GM18907 (cell line): ENCODE measurements at regions not wholly inside any gene's neighbourhood (a gene's known extent, or its start where the extent isn't known, plus 50 kb on each side); places are given as distances from the start of the nearest gene placed in this dataset.
"Not testable (repeated sequence)": the region's sequence is repeated elsewhere in the genome, so short reads cannot be mapped to it uniquely, and the experiment has no call there.

ENCODE experiments used
- ATAC-seq: cut with Tn5 transposase; IDR thresholded peaks from one replicate; pipeline ENCODE4 v1.9.1; 2021; ENCODE audit warnings: mild to moderate bottlenecking, moderate library complexity; ENCODE audit not compliant: unreplicated experiment

DNA sequence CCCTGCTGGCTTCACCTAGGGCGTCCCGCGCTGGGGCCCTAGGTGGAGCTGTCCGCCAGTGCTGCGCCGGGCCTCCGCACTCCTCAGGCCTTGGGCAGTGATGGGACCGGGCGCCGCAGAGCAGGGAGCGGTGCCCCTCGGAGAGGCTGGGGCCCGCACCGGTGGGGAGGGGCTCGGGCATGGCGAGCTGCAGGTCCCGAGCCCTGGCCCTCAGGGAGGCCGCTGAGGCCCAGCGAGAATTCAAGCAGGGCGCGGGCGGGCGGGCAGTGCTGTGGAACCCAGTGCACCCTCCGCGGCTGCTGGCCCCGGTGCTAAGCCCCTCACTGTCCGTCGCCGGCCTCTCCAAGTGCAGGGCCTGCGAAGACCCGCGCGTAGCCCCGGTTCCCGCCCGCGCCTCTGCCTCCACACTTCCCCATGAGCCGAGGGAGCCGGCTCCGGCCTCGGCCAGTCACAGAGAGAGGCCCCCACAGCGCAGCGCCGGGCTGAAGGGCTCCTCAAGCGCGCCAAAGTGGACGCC, 565.1 kb upstream of the NDST4 start:
- no peak for ATAC-seq

DNA sequence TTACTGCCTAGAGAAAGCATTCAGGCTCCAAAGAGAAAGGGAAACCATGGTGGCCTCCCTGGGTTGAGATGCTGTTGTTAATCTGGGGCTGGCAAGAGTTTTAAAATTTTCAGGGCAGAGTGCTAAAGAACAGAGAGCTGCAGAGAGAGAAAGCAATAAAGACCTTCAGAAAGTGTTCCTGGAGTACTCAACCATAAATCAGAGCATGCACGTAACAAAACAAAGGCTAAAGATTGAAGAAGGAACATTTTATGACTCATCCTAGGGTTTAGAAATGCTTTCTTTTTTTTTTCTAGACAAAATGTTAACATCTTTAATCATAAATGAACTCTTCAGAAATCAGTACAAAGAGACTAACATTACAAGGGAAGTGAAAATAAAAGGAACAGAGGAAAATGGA, 562.3 kb upstream of the NDST4 start:
- no peak for ATAC-seq

DNA sequence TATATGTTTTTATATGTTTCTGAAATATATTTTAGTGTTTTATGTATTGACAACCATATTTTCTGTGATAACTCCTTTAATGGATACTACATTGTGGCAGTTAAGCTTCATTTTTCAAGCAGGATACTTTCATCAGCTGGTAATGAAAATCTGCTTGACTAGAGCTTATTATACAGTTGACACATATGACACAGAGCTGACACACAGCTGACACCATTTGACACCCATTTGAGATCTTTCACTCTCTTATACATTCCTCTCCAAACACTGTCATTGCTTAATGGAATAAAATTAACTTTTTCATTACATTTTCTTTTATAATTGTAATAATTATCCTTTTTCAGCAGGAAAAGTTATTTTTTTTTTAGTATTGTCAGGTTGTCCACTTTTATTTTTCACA, 561.1 kb upstream of the NDST4 start:
- no peak for ATAC-seq

DNA sequence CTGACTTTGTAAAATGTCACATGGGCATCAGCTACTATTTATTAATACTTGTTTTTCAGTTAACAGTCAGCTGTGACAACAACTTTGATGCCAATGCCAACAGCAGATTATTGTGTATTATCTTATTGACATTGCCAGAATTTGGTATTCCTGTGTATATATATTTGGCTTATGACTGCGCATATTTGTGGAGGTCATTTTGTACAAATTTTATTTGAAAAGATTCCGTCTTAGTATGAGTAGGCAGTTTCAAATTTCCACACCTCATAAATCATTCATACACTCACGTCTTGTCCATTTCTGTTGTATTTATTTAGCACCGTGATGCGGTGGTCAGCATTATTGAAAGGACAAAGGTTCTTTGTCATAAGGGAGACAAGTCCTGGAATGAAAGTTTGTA, 558.2 kb upstream of the NDST4 start:
- no peak for ATAC-seq

DNA sequence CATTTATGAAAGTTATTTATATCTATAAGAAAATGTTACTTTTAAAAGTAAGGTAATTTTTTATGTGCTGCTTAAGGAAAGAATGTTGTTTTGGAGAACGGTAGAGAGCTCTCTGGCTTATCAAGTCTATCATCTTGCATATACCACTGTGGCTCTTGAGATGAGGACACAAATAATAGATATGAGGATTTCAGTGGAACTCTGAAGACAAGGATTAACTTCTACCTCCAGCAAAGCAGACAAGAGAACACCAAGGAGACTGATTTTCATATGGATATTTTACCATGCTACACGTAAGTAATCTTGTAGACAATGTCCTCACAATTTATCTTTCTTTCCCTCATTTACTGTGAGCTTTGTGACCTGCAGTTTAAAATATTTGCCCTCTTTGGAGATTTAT, 557.5 kb upstream of the NDST4 start:
- ATAC-seq: no peak

DNA sequence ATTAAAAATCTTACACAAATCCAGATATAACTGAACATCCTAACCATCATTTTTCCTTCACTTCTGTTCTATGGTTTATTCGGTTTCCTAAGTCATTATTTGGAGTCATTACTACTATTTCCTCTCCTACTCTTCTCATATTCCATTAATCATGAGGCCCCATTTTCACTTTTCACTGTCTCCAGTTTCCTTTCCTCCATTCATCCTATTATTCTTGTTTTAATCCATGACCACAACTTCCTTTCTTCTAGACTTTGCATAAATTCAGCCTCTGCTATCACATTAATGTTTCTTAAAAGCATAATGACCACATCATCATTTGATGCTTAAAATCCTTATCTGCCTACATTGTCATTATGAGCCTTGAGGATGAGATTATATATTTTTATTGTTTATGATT, 555.0 kb upstream of the NDST4 start:
- ATAC-seq: no peak

DNA sequence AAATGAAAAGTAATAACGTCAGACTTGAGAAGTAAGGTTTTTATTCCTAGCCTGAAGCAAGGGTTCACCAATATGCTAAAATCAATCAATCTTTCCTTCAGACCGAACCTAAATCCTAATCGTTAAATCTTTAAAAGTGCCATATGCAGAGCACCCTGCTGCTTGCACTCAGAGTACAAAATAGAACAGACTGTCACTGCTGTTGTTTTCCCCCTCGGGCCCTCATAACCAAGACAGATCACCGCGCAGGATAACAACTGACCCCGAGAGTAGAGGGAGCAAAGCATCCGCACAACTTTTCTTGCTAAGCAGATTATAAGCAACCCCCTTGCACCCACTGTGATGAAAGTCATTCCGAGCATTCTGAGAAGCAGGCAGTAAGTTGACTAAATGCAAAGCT, 550.9 kb upstream of the NDST4 start:
- no peak for ATAC-seq

DNA sequence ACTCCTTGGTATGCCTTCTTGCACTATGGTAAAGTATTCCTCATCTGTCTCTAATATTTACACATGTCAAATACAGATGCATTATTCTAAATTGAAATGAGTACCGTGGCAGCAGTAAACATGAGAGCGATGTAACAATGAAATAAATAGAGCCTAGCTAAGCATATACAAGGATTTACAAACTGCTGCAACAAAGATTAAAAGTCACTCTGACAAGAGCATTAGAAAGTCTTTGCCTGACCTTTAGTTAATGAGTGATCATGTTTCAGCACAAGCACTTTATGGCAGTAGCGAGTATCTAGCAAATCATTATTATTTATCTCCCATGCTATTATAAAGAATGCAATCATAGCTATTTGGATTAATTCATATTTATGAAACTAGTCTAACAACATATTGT, 547.0 kb upstream of the NDST4 start:
- ATAC-seq: no peak

DNA sequence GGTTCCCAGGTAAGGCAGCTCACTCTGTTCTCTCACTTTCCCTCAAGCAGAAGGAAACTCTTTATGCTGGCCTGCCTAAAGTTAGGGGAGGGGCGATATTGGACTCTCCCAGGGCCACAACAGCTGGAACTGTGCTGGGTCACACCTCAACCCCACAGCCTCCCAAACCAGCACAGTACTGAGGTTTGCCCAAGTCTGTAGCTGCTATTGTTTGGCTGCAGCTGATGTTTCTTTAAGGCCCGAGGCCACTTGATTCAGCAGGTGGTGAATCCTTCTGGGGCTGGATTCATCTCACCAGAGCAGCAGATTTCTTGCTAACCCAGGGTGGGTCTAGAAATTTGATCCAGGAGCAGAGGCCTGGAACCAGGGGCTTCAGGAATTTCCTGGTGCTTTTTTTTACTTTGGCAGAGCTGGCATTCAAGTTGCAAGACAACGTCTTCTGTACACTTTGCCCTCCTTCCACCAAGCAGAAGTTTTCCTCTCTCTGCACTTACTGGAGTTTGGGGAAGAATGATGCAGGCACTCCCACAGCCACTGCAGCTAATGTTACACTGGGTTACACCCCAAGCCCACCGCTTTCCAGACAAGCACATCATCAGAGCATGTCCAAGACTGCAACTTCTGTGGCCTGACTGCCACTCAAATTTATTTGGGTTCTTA, 544.7 kb upstream of the NDST4 start:
- ATAC-seq: no peak

DNA sequence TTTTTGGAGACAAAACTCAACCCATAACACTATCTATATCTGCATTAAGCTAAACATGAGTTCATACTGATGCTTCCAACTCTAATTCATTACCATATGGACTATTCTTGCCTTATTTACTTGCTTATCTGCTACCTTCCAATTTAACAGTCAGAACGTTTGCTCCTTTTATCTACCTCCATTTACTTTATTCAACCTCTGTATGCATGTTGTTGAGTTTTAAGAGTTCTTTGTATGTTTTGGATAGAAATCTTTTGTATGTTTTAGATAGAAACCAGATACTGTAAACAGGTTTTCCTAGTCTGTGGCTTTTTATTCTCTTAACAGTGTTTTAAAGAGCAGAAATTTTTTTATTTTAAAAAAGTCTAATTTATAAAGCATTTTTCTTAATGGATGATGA, 542.2 kb upstream of the NDST4 start:
- no peak for ATAC-seq

DNA sequence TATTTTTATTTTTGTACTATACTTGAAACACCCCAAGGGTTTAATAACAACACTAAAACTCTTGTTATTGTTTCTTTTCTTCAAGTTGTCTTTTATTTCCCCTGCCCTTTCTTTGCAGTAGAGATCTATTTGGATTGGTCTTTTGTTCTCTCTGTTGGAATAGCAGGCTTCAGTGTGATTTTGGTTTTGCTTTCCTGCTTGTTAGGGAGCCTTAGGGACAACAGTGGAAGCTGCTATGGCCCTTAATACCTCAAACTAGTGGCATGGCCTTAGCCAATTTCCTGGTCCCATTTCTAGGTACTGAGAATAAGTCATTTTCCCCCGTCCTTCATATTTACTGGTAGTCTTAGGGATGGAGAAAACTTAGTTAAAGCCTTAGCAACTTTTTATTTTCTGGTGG, 535.4 kb upstream of the NDST4 start:
- ATAC-seq: no peak

DNA sequence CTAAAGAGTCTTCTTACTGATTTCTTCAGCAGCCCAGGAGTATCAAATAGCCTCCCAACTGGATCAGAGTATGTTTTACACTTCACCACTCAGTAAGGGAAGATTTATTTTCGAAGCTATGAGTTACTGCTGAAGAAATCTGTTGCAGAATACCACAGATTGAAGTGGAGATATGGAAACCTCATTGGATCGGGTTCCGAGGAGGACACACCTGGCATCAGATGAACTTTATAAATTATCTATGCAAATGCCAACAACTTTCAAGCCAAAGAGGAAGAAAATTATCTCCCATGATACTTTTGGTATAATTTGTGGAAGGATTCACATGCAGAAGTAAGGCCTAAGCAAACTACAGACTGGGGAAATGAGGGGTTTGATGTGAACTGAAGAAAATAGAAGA, 515.9 kb upstream of the NDST4 start:
- no peak for ATAC-seq

DNA sequence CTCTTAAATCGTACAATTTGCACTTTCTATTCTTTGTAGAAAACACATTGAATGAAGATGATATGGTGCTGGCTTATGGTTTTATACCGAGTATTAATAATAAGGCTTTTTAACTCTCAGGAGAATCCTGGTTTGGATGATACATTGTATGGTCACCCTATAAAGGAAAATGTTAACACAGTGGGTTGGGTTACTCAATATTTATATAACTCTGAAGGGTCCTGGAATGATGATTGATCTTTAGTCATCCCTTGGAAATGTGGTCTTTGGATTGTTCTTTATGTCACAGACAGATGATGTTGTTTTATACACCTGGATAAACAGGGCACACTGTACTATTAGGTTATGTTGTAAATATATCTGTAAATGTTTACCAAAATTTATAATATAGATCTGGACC, 496.2 kb upstream of the NDST4 start:
- ATAC-seq: no peak

DNA sequence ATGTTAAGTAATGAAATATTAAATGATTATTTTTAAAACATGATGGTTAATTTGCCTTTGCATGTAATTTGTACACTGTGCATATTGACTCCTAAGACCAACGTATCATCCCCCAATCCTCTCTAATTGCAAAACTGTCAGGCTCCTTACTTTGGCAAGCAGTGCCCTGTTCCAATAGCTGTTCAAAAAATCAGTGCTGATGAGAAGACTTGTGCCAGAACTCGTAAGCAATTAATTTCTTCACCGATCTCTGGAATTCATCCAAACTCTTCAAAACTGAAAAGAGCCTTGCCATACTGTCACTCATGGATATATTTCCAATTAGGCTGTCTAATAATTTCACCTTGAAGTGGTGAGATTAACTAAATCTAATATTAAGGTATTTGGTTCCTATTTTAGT, 493.9 kb upstream of the NDST4 start:
- no peak for ATAC-seq

DNA sequence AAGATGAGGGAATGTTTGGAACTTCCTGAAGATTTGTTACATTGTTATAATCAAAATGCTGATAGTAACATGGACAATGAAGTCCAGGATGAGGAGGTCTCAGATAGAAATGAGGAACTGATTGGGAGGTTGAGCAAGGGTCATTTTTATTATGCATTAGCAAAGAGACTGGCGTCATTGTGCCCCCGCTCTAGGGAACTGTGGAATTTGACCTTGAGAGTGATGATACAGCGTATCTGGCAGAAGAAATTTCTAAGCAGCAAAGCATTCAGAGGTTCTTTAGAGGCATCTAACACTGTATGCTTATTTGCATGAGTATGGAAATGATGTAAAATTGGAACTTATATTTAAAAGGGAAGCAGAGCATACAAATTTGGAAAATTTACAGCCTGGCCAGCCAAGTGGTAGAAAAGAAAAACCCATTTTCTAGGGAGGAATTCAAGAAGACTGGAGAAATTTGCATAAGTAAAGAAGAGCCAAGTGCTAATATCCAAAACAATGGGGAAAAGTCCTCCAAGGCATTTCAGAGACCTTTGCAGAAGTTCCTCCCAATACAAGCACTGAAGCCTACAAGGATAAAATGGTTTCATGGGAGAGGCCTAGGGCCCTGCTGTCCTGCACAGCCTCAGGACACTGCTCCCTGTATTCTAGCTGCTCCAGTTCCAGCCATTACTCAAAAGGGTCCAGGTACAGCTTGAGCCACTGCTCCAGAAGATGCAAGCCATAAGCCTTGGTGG, 483.0 kb upstream of the NDST4 start:
- no peak for ATAC-seq

DNA sequence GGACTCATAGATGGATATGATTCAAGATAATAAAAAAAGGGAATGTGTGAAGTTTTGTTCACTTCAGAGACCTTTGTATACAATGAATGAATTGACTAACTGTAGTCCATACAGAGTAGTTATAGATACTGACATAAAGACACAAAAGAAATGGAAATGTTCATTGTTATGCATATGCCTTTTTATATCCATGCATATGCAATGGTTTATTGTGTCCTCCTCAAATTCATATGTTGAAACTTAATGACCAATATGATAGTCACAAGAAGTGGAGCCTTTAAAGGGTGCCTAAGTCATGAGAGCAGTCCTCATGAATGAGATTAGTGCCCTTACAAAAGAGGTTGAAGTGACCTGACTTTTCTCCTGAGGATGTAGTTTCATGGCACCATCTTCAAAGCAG, 467.5 kb upstream of the NDST4 start:
- ATAC-seq: no peak

DNA sequence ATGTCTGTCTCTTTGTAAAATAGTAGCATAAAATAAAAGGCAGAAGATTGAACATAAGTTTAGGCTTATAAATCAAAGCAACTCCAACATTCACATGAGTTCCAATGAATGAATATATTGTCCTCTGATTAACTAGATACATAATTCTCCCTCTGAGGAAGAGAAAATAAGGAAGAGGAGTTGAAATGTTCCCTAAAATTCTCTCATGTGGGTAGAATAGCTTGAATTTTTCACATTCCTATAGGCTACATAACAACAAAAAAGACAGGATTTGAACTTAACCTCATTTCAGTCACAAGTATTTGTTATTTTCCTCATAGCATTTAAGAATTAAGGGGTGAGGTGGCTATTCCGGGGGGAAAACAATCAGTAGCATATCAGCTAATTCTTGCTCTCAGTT, 462.4 kb upstream of the NDST4 start:
- ATAC-seq: no peak

DNA sequence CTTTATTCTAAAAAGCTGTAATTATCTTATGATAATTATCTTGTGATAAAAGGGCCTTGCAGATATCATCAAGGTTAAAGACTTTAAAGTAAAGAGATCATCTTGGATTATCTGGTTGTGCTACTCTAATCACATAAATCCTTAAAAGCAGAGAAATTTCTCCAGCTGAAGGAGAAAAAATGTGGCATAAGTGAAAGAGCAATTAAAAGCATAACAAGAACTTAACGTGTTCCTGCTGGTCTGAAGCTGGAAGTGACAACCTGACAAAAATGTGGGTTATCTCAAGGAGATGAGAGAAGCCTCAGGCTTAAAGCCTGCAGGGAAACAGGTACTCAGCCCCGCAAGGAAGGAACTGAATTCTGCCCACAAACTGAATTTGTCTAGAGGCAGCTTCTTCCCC, 449.1 kb upstream of the NDST4 start:
- ATAC-seq: no peak

DNA sequence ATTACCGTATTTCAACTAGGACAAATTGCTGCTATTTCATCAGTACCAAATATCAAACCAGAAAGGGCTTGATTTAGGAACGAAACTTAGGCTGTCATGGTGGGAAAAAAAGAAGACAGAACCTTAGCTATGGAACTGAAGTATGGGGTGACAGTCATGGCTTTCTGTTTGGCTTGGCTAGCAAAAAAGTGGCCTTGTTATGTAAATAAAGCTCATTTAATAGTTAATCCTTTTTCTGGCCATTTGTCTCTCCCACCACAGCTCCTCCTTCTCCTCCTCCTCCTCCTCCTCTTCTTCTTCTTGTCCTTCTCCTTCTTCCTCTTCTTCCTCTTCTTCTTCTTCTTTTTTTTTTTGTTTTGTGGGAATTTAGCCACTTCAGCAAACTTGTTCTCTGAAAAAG, 434.7 kb upstream of the NDST4 start:
- ATAC-seq: no peak

DNA sequence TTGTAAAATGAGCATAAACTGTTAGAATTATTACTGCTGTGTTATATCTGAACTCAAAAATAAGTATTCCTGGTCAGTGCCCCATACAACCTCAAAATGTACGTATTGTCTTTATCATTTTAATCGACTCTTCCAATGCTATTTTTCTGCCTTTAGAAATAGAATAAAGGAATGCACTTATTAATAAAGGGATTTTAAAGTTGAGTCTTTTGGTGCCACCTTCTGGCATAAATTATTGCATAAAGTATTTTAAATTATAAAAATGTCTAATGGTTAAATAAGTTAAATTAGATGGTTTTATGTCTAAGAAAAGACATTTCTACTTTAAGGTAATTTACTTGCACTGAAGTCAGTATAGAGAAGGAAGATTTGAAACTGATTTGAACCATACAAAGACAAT, 424.0 kb upstream of the NDST4 start:
- ATAC-seq: no peak

DNA sequence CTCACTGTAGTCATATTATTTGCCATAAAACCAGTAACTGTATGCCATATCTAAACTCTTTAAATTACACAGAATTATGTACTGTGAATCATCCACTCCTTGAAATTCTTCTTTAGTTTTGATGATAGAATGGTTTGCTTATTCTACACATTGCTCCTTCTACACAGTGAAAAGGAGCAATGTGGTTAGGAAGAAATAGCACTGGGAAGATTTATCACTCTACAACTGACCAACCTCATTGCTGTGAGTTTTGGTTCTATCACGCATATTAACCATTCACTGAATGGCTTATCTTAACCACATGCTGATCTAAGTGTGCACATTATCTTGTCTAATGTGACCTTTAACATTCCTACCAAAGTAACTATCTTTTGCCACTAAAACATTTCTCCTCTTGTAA, 415.7 kb upstream of the NDST4 start:
- no peak for ATAC-seq

DNA sequence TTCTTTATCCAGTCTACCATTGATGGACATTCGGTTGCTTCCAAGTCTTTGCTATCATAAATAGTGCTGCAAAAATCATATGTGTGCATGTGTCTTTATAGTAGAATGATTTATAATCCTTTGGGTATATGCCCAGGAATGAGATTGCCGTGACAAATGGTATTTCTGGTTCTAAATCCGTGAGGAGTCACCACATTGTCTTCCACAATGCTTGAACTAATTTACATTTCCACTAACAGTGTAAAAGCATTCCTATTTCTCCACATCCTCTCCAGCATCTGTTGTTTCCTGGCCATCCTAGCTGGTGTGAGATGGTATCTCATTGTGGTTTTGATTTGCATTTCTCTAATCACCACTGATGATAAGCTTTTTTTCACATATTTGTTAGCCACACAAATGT, 406.1 kb upstream of the NDST4 start:
- ATAC-seq: not testable (repeated sequence)

DNA sequence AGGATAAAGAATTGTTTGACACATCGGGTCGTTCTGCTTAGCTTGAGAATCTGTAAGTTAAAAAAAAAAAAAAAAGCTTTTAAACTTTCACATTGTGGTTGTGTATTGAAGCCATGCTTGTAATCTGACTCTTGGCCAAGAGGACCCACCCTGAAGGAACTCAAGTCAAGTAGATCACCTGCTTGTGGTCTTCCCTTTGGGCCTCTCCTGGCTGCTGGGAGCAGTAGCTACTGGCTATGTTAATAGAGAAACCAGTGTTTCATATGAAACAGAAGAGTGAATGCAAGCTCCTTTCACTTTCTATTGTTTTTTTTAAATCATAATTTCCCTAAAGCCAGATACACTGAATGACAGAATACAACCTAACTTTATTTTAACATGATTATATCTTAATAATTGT, 402.4 kb upstream of the NDST4 start:
- peak; percentile 99 for ATAC-seq
